OCI-LY1 (cell line): ENCODE measurements at regions not wholly inside any gene's neighbourhood (a gene's known extent, or its start where the extent isn't known, plus 50 kb on each side); places are given as distances from the start of the nearest gene placed in this dataset.

Experiments
- H2AFZ ChIP-seq: fragments of 200-600 bp; sonication (generic), shearing (Covaris generic); 2 replicates; pipeline ENCODE4 v1.6.0; 2014; ENCODE audit warnings: antibody characterized with exemption, mild to moderate bottlenecking, low read length
- H3F3A ChIP-seq: fragments of 200-600 bp; sonication (generic), shearing (Covaris generic); 2 replicates; pipeline ENCODE4 v1.6.0; 2014; ENCODE audit warnings: mild to moderate bottlenecking, antibody characterized with exemption, low read length, moderate library complexity; ENCODE audit not compliant: insufficient read depth
- H3K27ac ChIP-seq: fragments of 200-600 bp; sonication (generic); 2 replicates; pipeline ENCODE4 v1.5.1; 2014; ENCODE audit warnings: low read length, mixed run types, mild to moderate bottlenecking, low read depth; ENCODE audit not compliant: poor library complexity, severe bottlenecking
- H3K27me3 ChIP-seq: fragments of 200-600 bp; sonication (generic); 2 replicates; pipeline ENCODE4 v1.6.0; 2014; ENCODE audit warnings: antibody characterized with exemption, mild to moderate bottlenecking, low read length, moderate library complexity; ENCODE audit not compliant: insufficient read depth
- H3K36me3 ChIP-seq: fragments of 200-600 bp; sonication (generic); 2 replicates; pipeline ENCODE4 v1.6.1; 2014; ENCODE audit warnings: mild to moderate bottlenecking, antibody characterized with exemption, low read length, moderate library complexity, mixed read lengths; ENCODE audit not compliant: insufficient read depth
- H3K4me1 ChIP-seq: fragments of 200-600 bp; sonication (generic); 2 replicates; pipeline ENCODE4 v1.5.1; 2014; ENCODE audit warnings: mild to moderate bottlenecking, low read length, moderate library complexity; ENCODE audit not compliant: insufficient read depth, severe bottlenecking
- H3K4me2 ChIP-seq: fragments of 200-600 bp; sonication (generic), shearing (Covaris generic); 2 replicates; pipeline ENCODE4 v1.6.1; 2014; ENCODE audit warnings: low read length
- H3K4me3 ChIP-seq: fragments of 200-600 bp; sonication (generic); 2 replicates; pipeline ENCODE4 v1.5.1; 2014; ENCODE audit warnings: low read length, low read depth, mild to moderate bottlenecking, mixed read lengths; ENCODE audit not compliant: poor library complexity, severe bottlenecking
- H3K79me2 ChIP-seq: fragments of 200-600 bp; shearing (Covaris generic); 2 replicates; pipeline ENCODE4 v1.6.1; 2016; ENCODE audit warnings: mixed run types, low read length, mixed read lengths; ENCODE audit not compliant: insufficient read depth
- H3K9ac ChIP-seq: fragments of 200-600 bp; sonication (generic), shearing (Covaris generic); 2 replicates; pipeline ENCODE4 v1.6.1; 2014; ENCODE audit warnings: mild to moderate bottlenecking, low read length, mixed read lengths
- H3K9me2 ChIP-seq: fragments of 200-600 bp; sonication (generic), shearing (Covaris generic); 2 replicates; pipeline ENCODE4 v1.6.1; 2014; ENCODE audit warnings: low read depth, mild to moderate bottlenecking, low read length, mixed read lengths
- H3K9me3 ChIP-seq: fragments of 200-600 bp; shearing (Covaris generic); 2 replicates; pipeline ENCODE4 v1.6.1; 2014; ENCODE audit warnings: low read length, mixed read lengths
- H4K20me1 ChIP-seq: fragments of 200-600 bp; sonication (generic), shearing (Covaris generic); 2 replicates; pipeline ENCODE4 v1.6.0; 2016; ENCODE audit warnings: mild to moderate bottlenecking, low read length; ENCODE audit not compliant: insufficient read depth
- CTCF ChIP-seq: fragments of 200-600 bp; sonication (generic), shearing (Covaris generic); IDR thresholded peaks from 2 replicates; pipeline ENCODE4 v1.5.1; 2017; ENCODE audit warnings: mild to moderate bottlenecking, antibody characterized with exemption, low read length, moderate library complexity, mixed read lengths
- EZH2 ChIP-seq: fragments of 200-600 bp; sonication (generic), shearing (Covaris generic); IDR thresholded peaks from 2 replicates; pipeline ENCODE4 v1.8.0; 2017; ENCODE audit warnings: borderline replicate concordance, mixed run types, mild to moderate bottlenecking, antibody characterized with exemption, low read length, moderate library complexity, mixed read lengths

GRCh38 chr6:119536666-119537065 is 187.1 kb upstream of the MAN1A1 start:
- Histone ChIP-seq H3K4me2 (no peak overlapping the region), H3K27ac (no peak overlapping the region), H3F3A (no peaks in the 10 kb centered on the region), H3K27me3 (no peaks in the 10 kb centered on the region), H3K79me2 (no peaks in the 10 kb centered on the region), H3K9ac (no peak overlapping the region), H3K9me2 (no peaks in the 10 kb centered on the region), H3K4me3 (no peak overlapping the region), H2AFZ (no peak overlapping the region), H3K36me3 (no peaks in the 10 kb centered on the region), H3K9me3 (no peaks in the 10 kb centered on the region), H3K4me1 (peaks cover 9% of the 10 kb centered on the region), H4K20me1 (no peaks in the 10 kb centered on the region)
- no peak for TF ChIP-seq EZH2
- no peak for TF ChIP-seq CTCF

GRCh38 chr6:119535332-119535731 is 185.8 kb upstream of the MAN1A1 start:
- Histone ChIP-seq H3K9me3 (no peaks in the 10 kb centered on the region), H3K9ac (no peak overlapping the region), H3K9me2 (no peaks in the 10 kb centered on the region), H3K4me3 (no peak overlapping the region), H3K27ac (no peak overlapping the region), H3K36me3 (no peaks in the 10 kb centered on the region), H2AFZ (no peak overlapping the region), H3K79me2 (no peaks in the 10 kb centered on the region), H3F3A (no peaks in the 10 kb centered on the region), H3K4me2 (no peak overlapping the region), H4K20me1 (no peaks in the 10 kb centered on the region), H3K27me3 (no peaks in the 10 kb centered on the region), H3K4me1 (peaks cover 9% of the 10 kb centered on the region)
- no peak for TF ChIP-seq CTCF
- TF ChIP-seq EZH2, result no peak

GRCh38 chr6:119533603-119534279 is 184.2 kb upstream of the MAN1A1 start:
- H3K27me3 ChIP-seq, result no peaks in the 10 kb centered on the region
- H3K4me1 ChIP-seq, result peaks cover 9% of the 10 kb centered on the region
- no peak overlapping the region for H2AFZ ChIP-seq
- no peak for TF ChIP-seq EZH2
- TF ChIP-seq CTCF, result no peak
- no peaks in the 10 kb centered on the region for H3K79me2 ChIP-seq
- no peak overlapping the region for H3K4me2 ChIP-seq
- H3K36me3 ChIP-seq, result no peaks in the 10 kb centered on the region
- no peak overlapping the region for H3K4me3 ChIP-seq
- H3K9ac ChIP-seq, result no peak overlapping the region
- H3F3A ChIP-seq, result no peaks in the 10 kb centered on the region
- no peak overlapping the region for H3K27ac ChIP-seq
- no peaks in the 10 kb centered on the region for H3K9me3 ChIP-seq
- no peaks in the 10 kb centered on the region for H3K9me2 ChIP-seq
- H4K20me1 ChIP-seq, result no peaks in the 10 kb centered on the region
